Activated CD4-positive, alpha-beta T cell treated with anti-CD3 and anti-CD28 coated beads, Interleukin-2, Interleukin-6, amounts not matched to agents 100 ng/mL and 50 ng/mL, durations not matched to agents 16 hours and 8 hours (primary cell): ENCODE measurements at regions not wholly inside any gene's neighbourhood (a gene's known extent, or its start where the extent isn't known, plus 50 kb on each side); places are given as distances from the start of the nearest gene placed in this dataset.

Experiments used
- DNase-seq: peaks from one replicate; pipeline ENCODE4 v3.0.0-alpha.2; 2020

GRCh38 chr3:148605521-148605920 lies 92.2 kb upstream of the AGTR1 start:
- DNase-seq = no peak

- DNase-seq = no peak
Measured at GRCh38 chr3:148606979-148607378, 90.7 kb upstream of the AGTR1 start.

GRCh38 chr3:148607491-148607890 lies 90.2 kb upstream of the AGTR1 start:
- no peak for DNase-seq

- no peak for DNase-seq
Measured at GRCh38 chr3:148612278-148612677, 85.4 kb upstream of the AGTR1 start.

- no peak for DNase-seq
Measured at GRCh38 chr3:148615382-148615781, 82.3 kb upstream of the AGTR1 start.

- DNase-seq = no peak
Measured at GRCh38 chr3:148625095-148625736, 72.5 kb upstream of the AGTR1 start.

GRCh38 chr3:148625991-148626390 lies 71.7 kb upstream of the AGTR1 start:
- no peak for DNase-seq

- no peak for DNase-seq
Measured at GRCh38 chr3:148629006-148629405, 68.7 kb upstream of the AGTR1 start.

GRCh38 chr3:148631124-148631903 lies 66.4 kb upstream of the AGTR1 start:
- no peak for DNase-seq

- no peak for DNase-seq
Measured at GRCh38 chr3:148641722-148642121, 56.0 kb upstream of the AGTR1 start.

- DNase-seq = no peak
Measured at GRCh38 chr3:148642214-148642613, 55.5 kb upstream of the AGTR1 start.

- DNase-seq = no peak
Measured at GRCh38 chr3:148642616-148643015, 55.1 kb upstream of the AGTR1 start.

- DNase-seq = no peak
Measured at GRCh38 chr3:148643389-148643840, 54.3 kb upstream of the AGTR1 start.

- no peak for DNase-seq
Measured at GRCh38 chr3:148646126-148646665, 51.5 kb upstream of the AGTR1 start.
